ENCODE measurements at regions not wholly inside any gene's neighbourhood (a gene's known extent, or its start where the extent isn't known, plus 50 kb on each side); places are given as distances from the start of the nearest gene placed in this dataset.

DNA sequence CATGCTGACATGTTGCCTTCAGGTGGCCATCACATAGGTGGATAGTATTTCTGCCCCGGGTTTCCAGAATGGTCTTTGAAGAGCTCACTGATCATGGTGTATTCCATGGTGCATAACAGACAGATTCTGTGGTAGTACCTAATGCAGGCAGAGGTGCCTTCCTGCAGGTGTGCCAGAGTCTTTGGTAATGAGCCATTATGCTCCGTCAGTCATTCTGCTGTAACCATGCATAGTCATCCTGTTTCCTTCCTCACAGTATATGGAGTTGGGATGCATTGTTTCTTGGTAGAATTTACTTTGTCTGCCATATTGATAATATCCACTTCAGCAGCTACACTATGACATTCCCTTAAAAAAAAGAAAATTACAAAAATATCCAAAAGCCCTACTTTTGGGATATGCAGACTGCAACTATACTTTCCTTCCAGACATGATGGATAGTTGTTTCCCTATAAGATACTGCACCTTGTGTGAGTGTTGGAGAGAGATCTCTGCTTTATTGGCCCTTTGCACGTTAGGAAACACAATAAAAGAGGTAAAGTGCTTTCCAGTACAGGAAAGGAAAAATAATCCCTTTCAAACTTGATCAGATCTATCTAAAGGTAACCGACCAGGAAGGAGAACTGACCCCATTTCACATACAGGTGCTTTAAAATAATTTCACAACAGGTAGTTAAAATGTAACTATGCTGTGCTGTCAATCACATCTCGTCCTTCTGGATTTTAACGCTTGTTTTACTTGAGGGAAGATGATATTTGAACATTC lies 537.5 kb upstream of the WWC1 start:
- no peak for DNase-seq (ENCODE audit: low spot score)

DNA sequence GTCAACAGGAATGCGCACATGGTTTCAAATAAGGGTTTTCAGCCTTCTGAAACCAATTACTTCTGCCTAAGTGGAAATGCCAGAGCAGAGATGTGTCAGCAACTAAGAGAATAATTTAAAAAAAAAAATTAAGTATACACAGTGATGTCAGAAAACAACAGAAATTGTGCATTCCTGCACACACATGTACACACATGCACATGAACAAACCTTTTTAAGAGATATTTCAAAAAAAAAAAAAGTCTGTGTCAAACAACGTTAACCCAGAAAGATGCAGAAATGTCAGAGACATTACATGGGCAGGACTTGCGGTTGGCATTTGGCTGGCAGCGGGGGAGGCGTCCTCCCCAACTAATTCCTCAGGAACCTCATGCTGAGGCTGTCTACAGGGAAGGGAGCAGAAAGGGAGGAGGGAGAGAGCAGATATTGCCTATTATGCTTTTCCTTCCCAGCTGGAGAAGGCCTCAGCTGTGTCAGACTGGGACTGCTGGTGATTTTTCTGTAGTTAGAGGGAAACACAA lies 536.9 kb upstream of the WWC1 start:
- no peak for DNase-seq (ENCODE audit: low spot score)

DNA sequence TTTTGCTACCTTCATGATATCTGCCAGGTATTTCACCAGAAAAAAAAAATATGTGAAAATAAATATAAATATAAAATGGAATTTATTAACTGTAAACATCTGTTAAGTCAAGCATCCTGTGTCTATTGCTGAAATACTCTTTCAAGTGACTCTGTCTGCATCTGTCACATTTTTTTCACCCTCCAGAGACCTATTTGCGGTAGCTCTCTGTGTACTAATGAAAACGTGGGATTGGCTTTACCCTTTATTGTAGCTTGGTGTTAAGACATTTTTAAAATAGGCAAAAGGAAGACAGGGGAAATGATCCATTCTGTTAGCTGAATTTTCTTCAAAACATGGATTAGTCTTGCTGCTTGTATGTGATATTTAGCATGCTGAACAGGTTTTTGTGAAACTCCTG lies 536.0 kb upstream of the WWC1 start:
- DNase-seq (ENCODE audit: low spot score): no peak

DNA sequence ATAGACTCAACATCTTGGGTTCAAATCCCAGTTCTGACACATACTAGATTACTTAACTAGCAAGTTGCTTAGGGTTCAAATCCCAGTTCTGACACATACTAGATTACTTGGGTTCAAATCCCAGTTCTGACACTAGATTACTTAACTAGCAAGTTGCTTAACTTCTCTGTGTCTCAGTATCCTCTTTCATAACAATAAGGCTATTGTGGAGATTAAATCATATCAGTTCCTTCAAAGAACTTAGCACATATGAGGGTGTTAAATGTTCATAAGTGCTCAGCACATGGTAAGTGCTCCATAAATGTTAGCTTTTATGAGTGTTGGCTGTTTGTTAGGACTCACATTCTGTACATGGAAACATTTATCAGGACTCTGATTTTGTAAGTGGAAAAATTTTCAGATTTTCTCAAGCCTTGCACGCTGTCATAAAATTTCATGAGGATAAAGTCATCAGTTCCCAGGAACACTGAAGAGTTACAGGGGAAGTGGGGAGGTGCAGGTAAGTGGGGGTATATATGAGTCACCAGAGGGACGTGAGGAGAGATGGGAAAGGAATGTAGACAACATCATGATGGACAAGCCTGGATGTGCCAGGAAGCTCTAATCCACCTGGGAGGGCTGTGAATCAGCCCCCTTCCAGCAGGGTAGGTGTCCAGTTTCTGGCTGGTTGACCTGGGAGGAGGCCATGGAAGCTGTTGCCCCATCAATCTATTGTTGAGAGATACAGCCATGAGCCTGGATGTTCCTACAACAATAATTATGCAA lies 532.2 kb upstream of the WWC1 start:
- DNase-seq (ENCODE audit: low spot score): peak; percentile 49

DNA sequence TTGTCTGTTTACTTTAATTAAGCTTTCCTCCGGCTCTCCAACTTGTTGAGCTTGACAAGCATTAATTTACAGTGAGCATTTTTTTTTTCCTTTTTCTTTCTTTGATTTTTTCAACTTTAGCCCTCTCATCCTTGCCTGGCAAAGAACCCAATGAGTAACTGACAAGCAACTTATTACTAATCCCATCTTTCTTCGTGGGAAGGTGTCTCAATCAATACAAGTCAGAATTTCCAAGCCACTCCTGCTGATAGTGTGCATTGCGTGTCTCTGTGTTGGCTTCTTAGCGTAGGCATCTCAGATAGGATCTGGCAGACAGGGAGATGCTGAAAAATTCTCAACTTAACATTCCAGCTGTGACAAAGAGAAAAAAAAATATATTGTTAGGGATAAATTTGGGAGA lies 527.7 kb upstream of the WWC1 start:
- no peak for DNase-seq (ENCODE audit: low spot score)

DNA sequence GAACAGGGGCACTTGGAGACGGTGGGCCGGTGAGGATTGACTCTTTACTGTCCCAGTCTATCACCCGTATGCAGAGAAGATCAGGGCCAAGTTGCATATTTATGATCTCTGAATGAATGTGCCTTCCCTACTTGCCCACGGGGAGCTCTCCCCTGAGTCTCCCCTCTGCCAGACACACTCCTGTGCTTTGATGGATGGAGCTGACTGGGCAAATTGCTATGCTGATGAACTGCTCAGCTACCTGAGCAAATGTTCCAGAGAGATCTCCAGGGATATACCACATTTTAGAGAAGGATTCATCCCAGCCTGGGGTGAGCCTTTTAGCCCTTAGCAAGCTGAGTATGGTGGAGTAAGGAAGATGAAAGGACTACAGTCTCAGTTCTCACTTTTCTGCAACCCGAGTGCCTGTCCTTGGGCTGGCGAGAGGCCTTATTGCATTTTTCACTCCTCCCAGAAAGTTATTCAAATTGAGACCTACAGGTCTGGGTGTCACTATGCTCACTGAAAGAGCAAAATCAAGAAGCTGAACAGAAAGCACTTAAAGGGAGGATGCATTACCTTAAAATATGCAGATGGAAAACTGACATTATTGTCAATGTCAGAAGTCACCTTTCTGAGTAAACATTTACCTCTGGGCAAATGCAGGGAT lies 526.7 kb upstream of the WWC1 start:
- no peak for DNase-seq (ENCODE audit: low spot score)

DNA sequence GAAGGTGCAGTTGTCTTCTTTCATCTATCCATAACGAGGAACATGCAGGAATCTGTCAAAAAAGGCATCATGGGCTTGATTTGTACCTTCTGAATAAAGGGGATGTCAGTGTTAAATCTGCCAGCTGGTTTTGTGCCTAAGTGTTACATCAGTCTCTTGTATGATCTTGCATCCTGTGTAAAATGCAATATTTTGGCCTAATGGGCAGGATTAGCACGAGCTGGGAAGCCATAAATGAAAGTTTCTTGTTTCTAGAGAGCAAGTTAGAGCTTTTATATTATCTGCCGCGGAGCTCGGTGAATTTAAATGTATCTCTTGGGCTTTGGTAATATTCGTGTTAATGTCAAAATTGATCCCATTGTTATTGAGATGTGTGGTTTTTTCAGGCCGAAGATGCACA lies 526.1 kb upstream of the WWC1 start:
- no peak for DNase-seq (ENCODE audit: low spot score)

DNA sequence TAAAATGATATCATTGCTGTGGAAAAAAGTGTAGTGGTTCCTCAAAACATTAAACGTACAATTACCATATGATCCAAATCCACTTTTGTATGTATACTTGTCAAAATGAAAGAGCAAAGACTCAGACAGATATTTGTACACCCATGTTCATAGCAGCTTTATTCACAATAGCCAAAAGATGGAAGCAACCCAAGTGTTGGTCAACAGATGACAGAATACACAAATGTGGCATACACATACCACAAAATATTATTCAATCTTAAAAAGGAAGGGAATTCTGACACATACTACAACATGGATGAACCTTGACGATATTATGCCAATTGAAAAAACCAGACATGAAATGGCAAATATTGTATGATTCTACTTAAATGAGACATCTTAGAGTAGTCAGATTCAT lies 524.5 kb upstream of the WWC1 start:
- DNase-seq (ENCODE audit: low spot score): no peak

DNA sequence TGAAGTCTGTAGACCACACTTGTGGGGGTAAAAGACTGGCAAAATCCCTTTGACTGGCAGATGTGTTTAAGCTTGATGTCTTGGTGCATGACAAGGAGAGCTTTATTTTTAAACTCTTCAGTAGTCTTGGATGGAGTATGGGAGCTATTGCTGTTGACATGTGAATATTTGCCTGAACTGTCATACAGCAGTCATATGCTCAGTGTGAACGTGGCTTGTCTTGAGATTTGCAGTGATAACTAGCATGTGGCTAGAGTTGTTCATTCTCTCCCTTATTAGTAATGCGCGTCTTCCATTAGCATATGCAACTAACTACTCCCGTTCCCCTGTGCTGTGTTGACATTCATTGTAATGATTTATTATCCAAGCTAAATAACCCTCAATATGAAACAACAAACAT lies 523.6 kb upstream of the WWC1 start:
- no peak for DNase-seq (ENCODE audit: low spot score)

DNA sequence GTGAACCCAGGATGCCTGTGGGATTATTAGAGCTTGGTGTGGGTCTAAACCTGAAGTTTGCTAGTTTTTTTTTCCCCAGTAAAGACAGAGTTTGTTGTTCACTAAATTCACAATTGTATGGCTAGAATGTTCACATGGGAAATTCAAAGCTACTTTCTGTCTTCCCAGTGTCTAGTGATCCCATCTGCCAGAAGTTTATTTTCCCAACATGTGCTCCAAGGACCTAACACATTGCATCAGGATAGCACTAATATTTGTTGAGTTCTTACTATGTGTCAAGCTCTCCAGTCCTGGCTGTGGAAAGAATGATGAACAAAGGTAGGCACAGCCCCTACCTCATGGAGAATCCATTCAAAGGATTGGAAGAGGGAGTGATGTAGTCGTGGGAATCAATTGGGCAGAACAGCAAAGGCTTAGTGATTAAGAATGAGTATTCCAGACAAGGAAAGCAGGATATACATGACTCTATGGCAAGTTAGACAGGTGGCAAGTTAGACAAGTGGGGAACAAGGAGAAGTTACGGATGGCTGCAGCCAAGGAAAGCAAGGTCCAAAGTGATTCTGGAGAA lies 521.5 kb upstream of the WWC1 start:
- no peak for DNase-seq (ENCODE audit: low spot score)

DNA sequence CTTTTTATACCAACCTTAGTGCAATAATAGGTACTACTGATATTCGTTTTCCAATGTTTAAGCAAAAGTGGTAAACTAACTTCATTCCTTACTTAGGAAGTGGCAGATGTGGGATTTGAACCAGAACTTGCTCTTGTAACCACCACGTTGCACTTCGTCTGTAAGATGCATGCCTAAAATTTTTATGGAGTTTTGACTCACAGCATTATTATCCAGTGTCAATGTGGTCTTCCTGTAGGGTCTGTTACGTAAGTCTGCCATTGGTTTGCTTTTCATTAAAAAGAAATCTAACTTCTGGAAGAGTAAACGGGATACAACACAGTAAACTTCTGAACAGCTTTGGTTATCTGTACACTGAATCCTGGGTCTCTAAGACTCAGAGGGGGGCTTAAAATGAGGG lies 521.0 kb upstream of the WWC1 start:
- DNase-seq (ENCODE audit: low spot score): no peak

DNA sequence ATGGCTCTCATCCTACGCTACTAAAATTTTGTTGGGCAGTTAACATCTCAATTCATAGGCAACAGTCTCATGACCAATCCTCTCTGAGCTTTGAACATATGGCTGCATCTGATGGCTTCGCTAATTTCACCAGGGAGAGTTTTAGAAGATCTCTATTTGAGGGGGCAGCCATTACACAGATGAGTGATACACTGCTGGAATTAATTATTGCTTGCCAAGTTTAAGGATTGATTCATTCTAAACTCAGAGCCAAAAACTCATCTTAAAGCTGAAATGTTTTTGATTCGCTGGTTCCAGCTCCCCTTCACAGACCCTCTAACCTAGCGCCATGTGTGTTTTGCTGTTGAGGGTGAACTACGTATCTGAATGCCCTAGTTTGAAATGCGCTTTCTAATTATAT lies 519.9 kb upstream of the WWC1 start:
- DNase-seq (ENCODE audit: low spot score): no peak

DNA sequence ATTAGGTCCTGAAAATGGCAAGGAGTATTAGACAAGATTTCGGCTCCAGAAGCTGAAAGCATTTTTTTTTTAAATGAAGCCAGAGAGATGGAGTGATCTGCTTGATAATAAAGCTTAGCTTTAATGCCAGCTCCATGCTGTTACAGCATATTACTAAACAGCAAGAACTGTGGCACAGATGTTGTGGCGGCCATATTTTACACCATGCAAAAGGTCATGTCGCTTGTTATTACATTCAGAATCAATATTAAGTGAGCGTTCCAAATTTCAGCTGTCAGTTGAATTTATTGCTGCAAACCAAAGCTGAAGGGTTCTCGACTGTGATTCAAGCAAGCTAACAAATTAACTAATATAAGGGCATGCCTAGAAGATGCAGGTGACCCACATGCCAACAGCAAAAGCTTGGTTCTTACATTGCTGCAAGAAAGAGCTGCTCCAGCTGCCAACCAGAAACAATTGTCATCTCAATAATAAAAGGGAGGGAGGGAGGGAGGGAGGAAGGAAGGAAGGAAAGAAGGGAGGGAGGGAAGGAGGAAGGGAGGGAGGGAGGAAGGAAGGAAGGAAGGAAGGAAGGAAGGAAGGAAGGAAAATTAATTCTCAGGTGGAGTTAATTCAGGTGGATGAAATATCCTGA lies 517.7 kb upstream of the WWC1 start:
- DNase-seq (ENCODE audit: low spot score): no peak

DNA sequence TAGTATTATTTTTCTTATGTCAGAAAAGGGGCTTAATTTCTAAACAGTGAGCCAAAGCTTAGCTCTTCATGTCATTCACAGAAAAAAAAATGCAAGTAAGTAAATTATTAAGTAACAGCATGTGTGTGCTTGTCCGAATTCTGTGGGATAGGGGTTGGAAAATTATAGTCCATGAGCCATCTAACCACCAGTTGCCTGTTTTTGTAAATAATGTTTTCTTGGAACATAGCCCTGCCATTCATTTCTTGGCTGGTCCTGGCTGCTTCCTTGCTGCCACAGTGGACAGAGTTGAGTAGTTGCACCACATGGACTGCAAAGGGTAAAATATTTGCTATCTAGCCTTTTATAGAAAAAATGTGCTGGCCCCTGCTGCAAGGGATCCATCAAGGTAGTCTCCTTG lies 513.7 kb upstream of the WWC1 start:
- no peak for DNase-seq (ENCODE audit: low spot score)

DNA sequence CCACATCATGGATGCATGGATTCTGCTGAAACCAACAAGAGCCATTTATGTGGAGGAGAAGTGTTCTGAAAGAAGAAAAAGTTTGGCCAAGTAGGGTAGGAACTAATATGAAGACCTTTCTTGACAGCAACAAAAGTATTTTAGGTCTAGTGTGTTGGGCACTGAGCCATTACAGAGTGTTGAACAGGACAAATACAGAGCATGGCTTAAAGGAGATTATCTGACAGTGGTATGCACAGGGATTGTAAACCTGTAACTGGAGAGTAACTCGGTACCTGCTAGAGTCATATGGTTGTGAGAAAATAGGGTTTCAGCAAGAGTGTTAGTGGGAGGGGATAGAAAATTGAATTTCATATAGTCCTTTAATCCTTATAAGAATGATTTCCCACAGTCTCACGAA lies 513.2 kb upstream of the WWC1 start:
- DNase-seq (ENCODE audit: low spot score): no peak

DNA sequence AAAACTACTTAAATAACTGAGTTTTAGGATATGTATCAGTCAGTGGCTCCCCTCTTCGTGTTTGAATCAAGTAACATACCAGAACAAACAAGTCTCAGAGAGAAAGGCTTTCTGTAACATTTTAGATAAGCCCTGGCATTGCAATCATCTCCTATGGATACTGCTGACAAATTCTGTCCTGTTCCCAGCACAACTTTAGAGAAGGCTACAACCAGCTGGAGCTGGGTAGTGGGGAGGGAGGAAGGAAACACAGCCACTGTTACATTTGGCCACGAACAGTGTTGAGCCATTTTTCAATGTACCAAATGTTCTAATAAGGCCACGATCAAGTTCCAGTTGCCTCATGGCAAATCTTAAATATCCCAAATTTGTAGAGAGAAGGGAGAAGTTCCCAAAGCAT lies 511.8 kb upstream of the WWC1 start:
- DNase-seq (ENCODE audit: low spot score): no peak

DNA sequence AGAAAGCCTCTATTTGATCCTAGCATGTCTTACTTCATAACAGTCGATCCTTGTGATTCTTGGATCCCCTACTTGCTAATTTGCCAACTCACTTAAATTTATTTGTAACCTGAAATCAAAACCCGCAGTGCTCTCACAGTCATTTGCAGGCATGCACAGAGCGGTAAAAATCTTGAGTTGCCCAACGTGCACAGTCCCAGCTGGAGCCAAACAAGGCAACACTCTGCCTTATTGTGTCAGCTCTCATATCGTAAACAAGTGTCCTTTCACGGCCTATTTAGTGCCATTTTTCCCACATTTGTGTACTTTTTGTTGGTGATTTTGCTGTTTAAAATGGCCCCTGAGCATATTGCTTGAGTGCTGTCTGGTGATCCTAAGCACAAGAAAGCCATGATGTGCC lies 511.3 kb upstream of the WWC1 start:
- DNase-seq (ENCODE audit: low spot score): no peak

DNA sequence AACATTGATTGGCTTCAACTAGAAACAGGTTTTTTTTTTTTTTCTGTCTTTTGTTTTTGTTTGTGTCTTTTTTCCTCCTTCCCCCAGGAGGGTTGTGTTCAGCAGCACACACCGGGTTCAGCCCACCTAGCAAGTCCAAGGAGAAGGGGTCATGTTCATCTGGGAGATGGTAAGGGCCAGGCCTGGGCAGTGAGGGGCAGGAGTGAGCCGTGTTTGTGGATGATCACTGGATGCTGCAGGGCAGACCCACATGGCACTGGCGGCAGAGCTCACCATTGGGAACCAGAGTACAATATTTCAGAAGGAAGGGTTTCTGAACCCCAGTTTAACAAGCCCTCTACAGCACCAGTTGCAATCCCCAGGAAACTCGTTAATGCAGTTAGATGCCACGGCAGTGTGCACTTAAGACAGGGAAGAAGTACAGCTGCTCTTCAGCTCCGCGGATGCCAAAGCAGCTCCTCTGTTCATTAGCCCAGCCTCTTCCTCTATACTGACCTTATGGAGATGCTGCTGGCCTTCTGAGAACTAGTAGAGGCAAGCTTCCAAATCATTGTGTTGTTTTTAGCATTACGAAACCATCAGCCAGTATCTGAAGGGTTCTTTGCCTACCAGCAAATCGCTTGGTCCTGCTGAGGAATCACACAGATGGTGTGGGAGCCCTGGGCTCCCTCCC lies 508.2 kb upstream of the WWC1 start:
- DNase-seq (ENCODE audit: low spot score): no peak

DNA sequence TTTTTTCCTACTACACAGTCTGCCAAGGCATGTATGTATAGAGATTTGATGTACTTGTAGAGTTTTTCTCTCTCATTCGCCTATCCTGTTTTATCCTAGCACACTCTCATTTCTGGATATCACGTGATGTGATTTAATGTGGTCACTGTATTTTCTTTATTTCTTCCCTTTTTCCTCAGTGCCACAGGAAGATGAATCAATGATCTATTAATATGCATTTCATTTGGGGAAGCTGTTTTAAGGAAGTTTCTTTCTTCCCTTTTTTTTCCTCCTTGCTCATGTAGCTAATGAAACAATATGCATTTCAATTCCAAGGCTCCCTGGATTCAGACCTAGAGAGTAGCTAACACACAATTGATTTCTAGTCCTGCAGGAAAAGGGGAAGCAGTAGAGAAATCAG lies 506.3 kb upstream of the WWC1 start:
- no peak for DNase-seq (ENCODE audit: low spot score)

DNA sequence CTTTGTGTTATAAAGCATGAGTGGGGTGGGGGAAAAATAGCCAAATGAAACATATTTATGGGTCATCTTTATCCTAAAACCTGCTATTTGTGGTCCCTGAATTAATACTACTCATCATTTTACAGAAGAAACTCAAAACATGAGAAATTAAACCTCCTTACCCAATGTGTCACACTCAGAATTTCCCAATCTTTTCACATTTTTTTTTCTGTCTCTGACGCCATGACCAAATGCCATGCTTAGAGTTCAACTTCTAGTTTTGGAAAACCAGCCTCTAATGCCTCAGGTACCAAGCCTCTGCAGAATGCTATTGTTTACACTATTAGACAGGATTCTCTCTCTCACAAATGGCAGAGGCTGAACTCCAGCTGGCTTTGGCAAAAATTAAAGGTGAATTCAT lies 505.5 kb upstream of the WWC1 start:
- no peak for DNase-seq (ENCODE audit: low spot score)

DNA sequence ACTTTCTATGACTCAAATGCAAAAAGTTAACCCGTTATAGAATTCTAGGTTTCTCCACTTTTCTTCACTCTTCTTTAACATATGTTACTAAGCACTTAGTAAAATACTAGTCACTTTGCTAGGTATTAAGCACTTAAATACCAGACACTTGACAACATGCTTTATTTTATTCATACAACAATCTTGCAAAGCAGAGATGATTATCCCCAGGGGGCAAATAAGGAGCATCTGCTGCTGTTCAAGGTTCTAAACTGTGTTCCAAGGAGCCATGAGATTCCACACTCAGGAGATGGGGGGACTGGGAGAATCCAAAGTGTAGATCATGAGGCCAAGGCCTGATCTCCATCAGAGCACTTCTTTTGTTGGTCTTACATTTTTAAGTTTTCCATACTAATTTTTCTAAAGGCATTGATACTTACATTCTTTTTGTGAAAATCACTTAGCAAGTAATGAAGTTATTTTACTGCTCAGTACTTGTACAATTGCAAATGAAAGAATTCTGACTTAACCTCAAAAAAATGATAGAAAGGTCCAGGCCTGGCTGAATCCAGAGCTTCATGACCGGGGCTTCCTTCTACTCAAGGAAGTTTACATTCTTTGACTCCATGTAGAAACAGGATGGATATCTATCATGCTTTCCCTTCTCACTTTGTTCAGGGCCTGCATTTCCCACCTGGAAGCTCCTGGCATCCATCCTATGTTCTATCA lies 504.4 kb upstream of the WWC1 start:
- no peak for DNase-seq (ENCODE audit: low spot score)

All from SW480 (cell line).